Stomach (tissue), 4 donors: ENCODE measurements at regions not wholly inside any gene's neighbourhood (a gene's known extent, or its start where the extent isn't known, plus 50 kb on each side); places are given as distances from the start of the nearest gene placed in this dataset.

ENCODE experiments used
- CTCF ChIP-seq, 7 experiments: fragments of 450-650 bp in 4 of 7; fragments of 200-600 bp in 3 of 7; sonication (generic) in 3 of 7; IDR thresholded peaks; one replicate each; pipeline ENCODE4 v1.5.1; 2016 to 2019; ENCODE audit warnings: antibody characterized with exemption in 7 of 7, control low read depth in 2 of 7, mild to moderate bottlenecking in 1 of 7
- EP300 ChIP-seq: sonication (generic); formaldehyde crosslinking; IDR thresholded peaks from one replicate; pipeline ENCODE4 v1.6.1; 2017; ENCODE audit warnings: antibody characterized with exemption
- POLR2A ChIP-seq, 4 donors: fragments of 450-650 bp; IDR thresholded peaks; one replicate each; pipeline ENCODE4 v1.6.1; 2016; ENCODE audit warnings: antibody characterized with exemption in 4 of 4, control low read depth in 2 of 4, mild to moderate bottlenecking in 1 of 4, moderate library complexity in 1 of 4
- POLR2AphosphoS5 ChIP-seq, 3 donors: sonication (generic); formaldehyde crosslinking; IDR thresholded peaks; one replicate each; pipeline ENCODE4 v1.6.1; 2016; ENCODE audit warnings: antibody characterized with exemption in 3 of 3

GRCh38 chr18:76605341-76605929 is 110.4 kb upstream of the ZNF516 start:
- no peak for TF ChIP-seq EP300
- no peak for TF ChIP-seq POLR2A (IDR thresholded peaks at IDR 0.05)
- TF ChIP-seq CTCF (IDR thresholded peaks at IDR 0.05): no peak
- TF ChIP-seq POLR2AphosphoS5 (IDR thresholded peaks at IDR 0.05): no peak
